Stomach (tissue), 4 donors: ENCODE measurements at regions not wholly inside any gene's neighbourhood (a gene's known extent, or its start where the extent isn't known, plus 50 kb on each side); places are given as distances from the start of the nearest gene placed in this dataset.

ENCODE experiments used
- EP300 ChIP-seq: sonication (generic); formaldehyde crosslinking; IDR thresholded peaks from one replicate; pipeline ENCODE4 v1.6.1; 2017; ENCODE audit warnings: antibody characterized with exemption
- POLR2AphosphoS5 ChIP-seq, 3 donors: sonication (generic); formaldehyde crosslinking; IDR thresholded peaks; one replicate each; pipeline ENCODE4 v1.6.1; 2016; ENCODE audit warnings: antibody characterized with exemption in 3 of 3

GRCh38 chr5:84635235-84636055 lies 250.8 kb upstream of the EDIL3 start:
- TF ChIP-seq POLR2AphosphoS5 (IDR thresholded peaks at IDR 0.05), result no peak
- TF ChIP-seq EP300, result no peak
